SK-N-SH treated with all-trans-retinoic acid at 6 μM for 48 hours (cell line): ENCODE measurements at regions not wholly inside any gene's neighbourhood (a gene's known extent, or its start where the extent isn't known, plus 50 kb on each side); places are given as distances from the start of the nearest gene placed in this dataset.

Source experiments
- ATAC-seq: fragments of 200-7000 bp; cut with Tn5 transposase; 3 replicates; pipeline ENCODE4 v1.9.1; 2020; ENCODE audit warnings: mild to moderate bottlenecking, moderate library complexity
- ARNTL ChIP-seq: fragments of 450-650 bp; formaldehyde crosslinking; IDR thresholded peaks from 2 replicates; pipeline ENCODE4 v1.5.0; 2020; ENCODE audit warnings: low read depth, mild to moderate bottlenecking, moderate library complexity, borderline replicate concordance
- BACH2 ChIP-seq: fragments of 250-450 bp; sonication (Bioruptor Pico); IDR thresholded peaks from 2 replicates; pipeline ENCODE4 v1.9.0; 2021; ENCODE audit warnings: mild to moderate bottlenecking, borderline replicate concordance
- CSDC2 ChIP-seq: fragments of 250-450 bp; sonication (Bioruptor Pico); IDR thresholded peaks from 2 replicates; pipeline ENCODE4 v1.5.0; 2020; ENCODE audit warnings: mild to moderate bottlenecking, moderate library complexity
- ESRRG ChIP-seq: fragments of 250-450 bp; sonication (Bioruptor Pico); IDR thresholded peaks from 2 replicates; pipeline ENCODE4 v1.6.1; 2021; ENCODE audit warnings: mild to moderate bottlenecking
- GLIS3 ChIP-seq: fragments of 250-450 bp; sonication (Bioruptor Pico); IDR thresholded peaks from 2 replicates; pipeline ENCODE4 v1.5.0; 2020; ENCODE audit warnings: mild to moderate bottlenecking, moderate library complexity
- ISL1 ChIP-seq: fragments of 250-450 bp; sonication (Bioruptor Pico); IDR thresholded peaks from 2 replicates; pipeline ENCODE4 v2.1.2; 2022; ENCODE audit warnings: mild to moderate bottlenecking, moderate library complexity
- PATZ1 ChIP-seq: fragments of 250-450 bp; sonication (Bioruptor Pico); IDR thresholded peaks from 2 replicates; pipeline ENCODE4 v1.8.0; 2020; ENCODE audit warnings: mild to moderate bottlenecking, moderate library complexity, borderline replicate concordance
- POU6F1 ChIP-seq: fragments of 250-450 bp; sonication (Bioruptor Pico); IDR thresholded peaks from 2 replicates; pipeline ENCODE4 v1.8.0; 2021; ENCODE audit warnings: low read depth, mild to moderate bottlenecking, moderate library complexity, borderline replicate concordance
- PPARA ChIP-seq: fragments of 250-450 bp; sonication (Bioruptor Pico); IDR thresholded peaks from 2 replicates; pipeline ENCODE4 v1.5.0; 2020; ENCODE audit warnings: mild to moderate bottlenecking, borderline replicate concordance
- RARB ChIP-seq: fragments of 250-450 bp; sonication (Bioruptor Pico); IDR thresholded peaks from 2 replicates; pipeline ENCODE4 v1.8.0; 2021; ENCODE audit warnings: mild to moderate bottlenecking, moderate library complexity
- SNAI2 ChIP-seq: fragments of 250-450 bp; sonication (Bioruptor Pico); IDR thresholded peaks from 2 replicates; pipeline ENCODE4 v1.5.0; 2020; ENCODE audit warnings: mild to moderate bottlenecking, moderate library complexity
- TCF4 ChIP-seq: fragments of 250-450 bp; sonication (Bioruptor Pico); IDR thresholded peaks from 2 replicates; pipeline ENCODE4 v1.8.0; 2021; ENCODE audit warnings: mild to moderate bottlenecking, moderate library complexity, borderline replicate concordance
- ZC3H10 ChIP-seq: fragments of 250-450 bp; sonication (Bioruptor Pico); IDR thresholded peaks from 2 replicates; pipeline ENCODE4 v1.5.1; 2021; ENCODE audit warnings: mild to moderate bottlenecking, moderate library complexity
- ZFP30 ChIP-seq: fragments of 450-650 bp; formaldehyde crosslinking; IDR thresholded peaks from 2 replicates; pipeline ENCODE4 v1.5.0; 2022; ENCODE audit warnings: mild to moderate bottlenecking, moderate library complexity
- ZNF565 ChIP-seq: fragments of 450-650 bp; formaldehyde crosslinking; conservative IDR thresholded peaks from 2 replicates; pipeline ENCODE4 v1.5.0; 2020; ENCODE audit warnings: low read depth, mild to moderate bottlenecking, moderate library complexity
- TF ChIP-seq, protein P1 (sequence below): fragments of 250-450 bp; sonication (Bioruptor Pico); IDR thresholded peaks from 2 replicates; pipeline ENCODE4 v1.5.0; 2020; ENCODE audit warnings: mild to moderate bottlenecking, moderate library complexity
- TF ChIP-seq, protein P2 (sequence below): fragments of 250-450 bp; sonication (Bioruptor Pico); IDR thresholded peaks from 2 replicates; pipeline ENCODE4 v1.5.1; 2021; ENCODE audit warnings: mild to moderate bottlenecking, moderate library complexity

- no peak for TF ChIP-seq PPARA
- TF ChIP-seq CSDC2 (CRISPR knock-in tag) = no peak
- no peak for TF ChIP-seq ESRRG
- TF ChIP-seq, protein P1, sequence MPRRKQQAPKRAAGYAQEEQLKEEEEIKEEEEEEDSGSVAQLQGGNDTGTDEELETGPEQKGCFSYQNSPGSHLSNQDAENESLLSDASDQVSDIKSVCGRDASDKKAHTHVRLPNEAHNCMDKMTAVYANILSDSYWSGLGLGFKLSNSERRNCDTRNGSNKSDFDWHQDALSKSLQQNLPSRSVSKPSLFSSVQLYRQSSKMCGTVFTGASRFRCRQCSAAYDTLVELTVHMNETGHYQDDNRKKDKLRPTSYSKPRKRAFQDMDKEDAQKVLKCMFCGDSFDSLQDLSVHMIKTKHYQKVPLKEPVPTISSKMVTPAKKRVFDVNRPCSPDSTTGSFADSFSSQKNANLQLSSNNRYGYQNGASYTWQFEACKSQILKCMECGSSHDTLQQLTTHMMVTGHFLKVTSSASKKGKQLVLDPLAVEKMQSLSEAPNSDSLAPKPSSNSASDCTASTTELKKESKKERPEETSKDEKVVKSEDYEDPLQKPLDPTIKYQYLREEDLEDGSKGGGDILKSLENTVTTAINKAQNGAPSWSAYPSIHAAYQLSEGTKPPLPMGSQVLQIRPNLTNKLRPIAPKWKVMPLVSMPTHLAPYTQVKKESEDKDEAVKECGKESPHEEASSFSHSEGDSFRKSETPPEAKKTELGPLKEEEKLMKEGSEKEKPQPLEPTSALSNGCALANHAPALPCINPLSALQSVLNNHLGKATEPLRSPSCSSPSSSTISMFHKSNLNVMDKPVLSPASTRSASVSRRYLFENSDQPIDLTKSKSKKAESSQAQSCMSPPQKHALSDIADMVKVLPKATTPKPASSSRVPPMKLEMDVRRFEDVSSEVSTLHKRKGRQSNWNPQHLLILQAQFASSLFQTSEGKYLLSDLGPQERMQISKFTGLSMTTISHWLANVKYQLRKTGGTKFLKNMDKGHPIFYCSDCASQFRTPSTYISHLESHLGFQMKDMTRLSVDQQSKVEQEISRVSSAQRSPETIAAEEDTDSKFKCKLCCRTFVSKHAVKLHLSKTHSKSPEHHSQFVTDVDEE (CRISPR knock-in tag) = no peak
- TF ChIP-seq POU6F1 = no peak
- no peak for TF ChIP-seq SNAI2 (CRISPR knock-in tag)
- TF ChIP-seq ZC3H10 (CRISPR knock-in tag) = no peak
- no peak for TF ChIP-seq GLIS3 (CRISPR knock-in tag)
- TF ChIP-seq, all 23 proteins: peak for 0
These were observed 425.3 kb downstream of the NPHP4 start for GRCh38 chr1:5566924-5567323.

GRCh38 chr1:5565281-5566125 lies 426.7 kb downstream of the NPHP4 start:
- ATAC-seq = no peak
- TF ChIP-seq ZFP30 (no peak), ISL1 (CRISPR knock-in tag) (no peak), GLIS3 (CRISPR knock-in tag) (no peak), POU6F1 (no peak), TCF4 (CRISPR knock-in tag) (no peak)
- TF ChIP-seq, protein P2, sequence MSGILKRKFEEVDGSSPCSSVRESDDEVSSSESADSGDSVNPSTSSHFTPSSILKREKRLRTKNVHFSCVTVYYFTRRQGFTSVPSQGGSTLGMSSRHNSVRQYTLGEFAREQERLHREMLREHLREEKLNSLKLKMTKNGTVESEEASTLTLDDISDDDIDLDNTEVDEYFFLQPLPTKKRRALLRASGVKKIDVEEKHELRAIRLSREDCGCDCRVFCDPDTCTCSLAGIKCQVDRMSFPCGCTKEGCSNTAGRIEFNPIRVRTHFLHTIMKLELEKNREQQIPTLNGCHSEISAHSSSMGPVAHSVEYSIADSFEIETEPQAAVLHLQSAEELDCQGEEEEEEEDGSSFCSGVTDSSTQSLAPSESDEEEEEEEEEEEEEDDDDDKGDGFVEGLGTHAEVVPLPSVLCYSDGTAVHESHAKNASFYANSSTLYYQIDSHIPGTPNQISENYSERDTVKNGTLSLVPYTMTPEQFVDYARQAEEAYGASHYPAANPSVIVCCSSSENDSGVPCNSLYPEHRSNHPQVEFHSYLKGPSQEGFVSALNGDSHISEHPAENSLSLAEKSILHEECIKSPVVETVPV (CRISPR knock-in tag) = no peak

More at GRCh38 chr1:5566924-5567323, 425.3 kb downstream of the NPHP4 start:
- ATAC-seq = no peak

- ATAC-seq = no peak
- TF ChIP-seq ZC3H10 (CRISPR knock-in tag) (no peak), RARB (CRISPR knock-in tag) (no peak), POU6F1 (no peak), ARNTL (CRISPR knock-in tag) (no peak), BACH2 (CRISPR knock-in tag) (no peak), ZNF565 (CRISPR knock-in tag) (no peak), ESRRG (no peak), PPARA (no peak), PATZ1 (CRISPR knock-in tag) (no peak), ZFP30 (no peak)
These were observed 427.5 kb downstream of the NPHP4 start for GRCh38 chr1:5564578-5565257.
